ENCODE measurements at regions not wholly inside any gene's neighbourhood (a gene's known extent, or its start where the extent isn't known, plus 50 kb on each side); places are given as distances from the start of the nearest gene placed in this dataset.

DNA sequence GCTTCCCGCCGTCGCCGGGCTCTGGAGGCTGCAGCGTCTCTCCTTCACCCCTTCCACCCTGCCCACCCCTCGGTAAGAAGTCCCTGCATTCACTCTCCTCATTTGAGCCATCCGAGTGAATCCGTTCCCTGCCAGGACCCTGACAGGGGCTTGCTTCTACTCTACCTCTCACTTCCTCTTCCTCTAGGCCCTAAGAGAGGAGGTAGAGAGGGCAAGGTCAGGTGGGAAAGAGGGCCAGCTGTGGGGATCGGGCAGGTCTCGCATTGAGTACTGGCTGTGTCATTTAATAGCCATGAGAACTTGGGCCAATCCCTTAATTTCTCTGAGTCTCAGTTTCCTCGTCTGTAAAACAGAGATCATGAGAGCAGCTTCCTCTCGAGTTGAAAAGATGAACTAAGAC is 283.6 kb downstream of the UACA start:
- Mint-ChIP-seq H3K4me1 (ENCODE audit: unreplicated experiment) (no peaks in the 10 kb centered on the region), H3K4me3 (no peak overlapping the region), H3K9me3 (no peaks in the 10 kb centered on the region), H3K36me3 (no peaks in the 10 kb centered on the region), H3K27me3 (peaks cover 36% of the 10 kb centered on the region), H3K27ac (no peak overlapping the region)
- TF ChIP-seq, protein P1, sequence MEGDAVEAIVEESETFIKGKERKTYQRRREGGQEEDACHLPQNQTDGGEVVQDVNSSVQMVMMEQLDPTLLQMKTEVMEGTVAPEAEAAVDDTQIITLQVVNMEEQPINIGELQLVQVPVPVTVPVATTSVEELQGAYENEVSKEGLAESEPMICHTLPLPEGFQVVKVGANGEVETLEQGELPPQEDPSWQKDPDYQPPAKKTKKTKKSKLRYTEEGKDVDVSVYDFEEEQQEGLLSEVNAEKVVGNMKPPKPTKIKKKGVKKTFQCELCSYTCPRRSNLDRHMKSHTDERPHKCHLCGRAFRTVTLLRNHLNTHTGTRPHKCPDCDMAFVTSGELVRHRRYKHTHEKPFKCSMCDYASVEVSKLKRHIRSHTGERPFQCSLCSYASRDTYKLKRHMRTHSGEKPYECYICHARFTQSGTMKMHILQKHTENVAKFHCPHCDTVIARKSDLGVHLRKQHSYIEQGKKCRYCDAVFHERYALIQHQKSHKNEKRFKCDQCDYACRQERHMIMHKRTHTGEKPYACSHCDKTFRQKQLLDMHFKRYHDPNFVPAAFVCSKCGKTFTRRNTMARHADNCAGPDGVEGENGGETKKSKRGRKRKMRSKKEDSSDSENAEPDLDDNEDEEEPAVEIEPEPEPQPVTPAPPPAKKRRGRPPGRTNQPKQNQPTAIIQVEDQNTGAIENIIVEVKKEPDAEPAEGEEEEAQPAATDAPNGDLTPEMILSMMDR (conservative IDR thresholded peaks at IDR 0.05): no peak
- no peak for DNase-seq (ENCODE audit: extremely low spot score, unreplicated experiment)

- H3K27ac Mint-ChIP-seq: no peak overlapping the region
- no peaks in the 10 kb centered on the region for H3K9me3 Mint-ChIP-seq
- TF ChIP-seq, protein P1 (conservative IDR thresholded peaks at IDR 0.05): no peak
- H3K4me3 Mint-ChIP-seq: no peak overlapping the region
- H3K36me3 Mint-ChIP-seq: no peaks in the 10 kb centered on the region
- DNase-seq (ENCODE audit: extremely low spot score, unreplicated experiment): no peak
- peaks cover 29% of the 10 kb centered on the region for H3K27me3 Mint-ChIP-seq
- H3K4me1 Mint-ChIP-seq (ENCODE audit: unreplicated experiment): no peaks in the 10 kb centered on the region
Observed at GRCh38 chr15:70479056-70479455, 284.3 kb downstream of the UACA start.

DNA sequence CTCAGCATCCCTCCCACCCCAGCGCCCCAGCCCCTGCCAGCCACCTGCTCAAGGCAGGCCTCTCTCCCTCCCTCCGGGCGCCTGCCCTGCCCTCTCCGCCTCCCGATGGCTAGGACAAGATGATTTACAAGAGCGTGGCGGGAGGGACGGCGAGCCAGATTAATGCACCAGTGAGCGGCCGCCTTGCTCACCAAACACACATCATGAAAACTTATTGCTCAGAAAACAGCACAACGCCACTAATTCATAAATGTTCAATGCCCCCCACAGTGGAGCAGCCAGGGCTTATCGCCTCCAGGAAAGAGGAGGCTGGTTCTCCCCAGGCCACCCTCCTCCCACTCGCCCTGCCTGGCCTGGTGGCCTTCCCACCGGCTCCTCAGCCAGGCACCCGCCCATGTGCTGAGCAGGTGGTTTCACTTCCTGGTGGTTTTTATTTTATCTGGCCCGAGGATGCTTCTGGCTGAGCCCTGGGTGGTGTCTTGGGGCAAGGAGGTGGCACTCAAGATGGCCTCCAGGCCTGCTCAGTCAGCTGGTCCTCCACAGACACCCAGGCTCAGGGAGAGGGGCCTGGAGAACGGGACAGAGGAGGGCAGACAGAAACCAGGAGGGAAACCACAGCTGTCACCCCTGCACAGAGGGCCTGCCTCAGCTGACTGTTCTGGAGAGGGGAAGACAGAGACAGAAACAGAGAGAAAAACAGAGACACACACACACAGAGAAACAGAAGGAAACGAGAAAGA is 284.9 kb downstream of the UACA start:
- no peak overlapping the region for H3K4me3 Mint-ChIP-seq
- H3K27me3 Mint-ChIP-seq: peaks cover 26% of the 10 kb centered on the region
- TF ChIP-seq, protein P1 (conservative IDR thresholded peaks at IDR 0.05): no peak
- DNase-seq (ENCODE audit: extremely low spot score, unreplicated experiment): no peak
- peaks cover 2% of the 10 kb centered on the region for H3K4me1 Mint-ChIP-seq (ENCODE audit: unreplicated experiment)
- no peak overlapping the region for H3K27ac Mint-ChIP-seq
- H3K36me3 Mint-ChIP-seq: no peaks in the 10 kb centered on the region
- H3K9me3 Mint-ChIP-seq: no peaks in the 10 kb centered on the region

- Mint-ChIP-seq H3K9me3 (no peaks in the 10 kb centered on the region), H3K36me3 (no peaks in the 10 kb centered on the region), H3K27me3 (peaks cover 30% of the 10 kb centered on the region), H3K27ac (no peak overlapping the region), H3K4me1 (ENCODE audit: unreplicated experiment) (peaks cover 8% of the 10 kb centered on the region), H3K4me3 (no peak overlapping the region)
- TF ChIP-seq, protein P1 (conservative IDR thresholded peaks at IDR 0.05): no peak
- no peak for DNase-seq (ENCODE audit: extremely low spot score, unreplicated experiment)
Observed at GRCh38 chr15:70477750-70478250, 285.6 kb downstream of the UACA start.

DNA sequence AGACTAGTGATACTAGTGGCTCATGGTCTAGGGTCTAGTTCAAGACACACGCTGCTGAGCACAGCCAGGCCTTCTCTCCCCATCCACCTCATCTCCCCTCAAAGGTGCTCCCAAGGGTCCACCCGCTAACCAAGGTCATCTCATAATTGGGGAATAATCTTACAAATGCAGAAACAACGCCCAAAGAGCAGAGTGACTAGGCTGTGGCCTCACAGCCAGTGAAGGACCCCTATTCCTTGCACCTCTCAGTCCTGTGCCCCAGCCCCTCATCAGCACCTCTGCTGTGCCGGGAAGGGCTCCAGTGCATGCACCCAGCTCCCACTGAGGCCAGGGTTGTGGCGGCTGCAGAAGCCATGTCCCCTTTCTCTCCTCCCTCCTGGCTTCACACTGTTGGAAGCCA is 286.9 kb downstream of the UACA start:
- no peak overlapping the region for H3K27ac Mint-ChIP-seq
- peaks cover 8% of the 10 kb centered on the region for H3K4me1 Mint-ChIP-seq (ENCODE audit: unreplicated experiment)
- no peak overlapping the region for H3K4me3 Mint-ChIP-seq
- no peaks in the 10 kb centered on the region for H3K36me3 Mint-ChIP-seq
- no peak for DNase-seq (ENCODE audit: extremely low spot score, unreplicated experiment)
- TF ChIP-seq, protein P1 (conservative IDR thresholded peaks at IDR 0.05): no peak
- no peaks in the 10 kb centered on the region for H3K9me3 Mint-ChIP-seq
- peaks cover 25% of the 10 kb centered on the region for H3K27me3 Mint-ChIP-seq
